Adipocyte (in vitro differentiated cells): ENCODE measurements at regions not wholly inside any gene's neighbourhood (a gene's known extent, or its start where the extent isn't known, plus 50 kb on each side); places are given as distances from the start of the nearest gene placed in this dataset.
"Not testable (repeated sequence)": the region's sequence is repeated elsewhere in the genome, so short reads cannot be mapped to it uniquely, and the experiment has no call there.

ENCODE experiments used
- DNase-seq: peaks from one replicate; pipeline ENCODE4 v3.0.0-alpha.2; 2015; ENCODE audit warnings: low read depth
- H3K27me3 ChIP-seq: replicated peaks from 2 replicates; pipeline ENCODE4 v1.7.0; 2013; ENCODE audit warnings: mild to moderate bottlenecking, low read length, moderate library complexity; ENCODE audit not compliant: control insufficient read depth, insufficient read depth
- H3K36me3 ChIP-seq: 2 replicates; pipeline ENCODE4 v1.7.0; 2013; ENCODE audit warnings: low read length, mild to moderate bottlenecking, moderate library complexity; ENCODE audit not compliant: control insufficient read depth, insufficient read depth, severe bottlenecking
- H3K4me1 ChIP-seq: 2 replicates; pipeline ENCODE4 v1.7.0; 2013; ENCODE audit warnings: mild to moderate bottlenecking, low read length, moderate library complexity; ENCODE audit not compliant: control insufficient read depth, insufficient read depth
- H3K4me3 ChIP-seq: 2 replicates; pipeline ENCODE4 v1.7.0; 2013; ENCODE audit warnings: mild to moderate bottlenecking, low read length, moderate library complexity
- H3K9ac ChIP-seq: 2 replicates; pipeline ENCODE4 v1.7.0; 2013; ENCODE audit warnings: mild to moderate bottlenecking, low read length, moderate library complexity
- H3K9me3 ChIP-seq: 2 replicates; pipeline ENCODE4 v1.7.0; 2013; ENCODE audit warnings: mild to moderate bottlenecking, low read length, moderate library complexity; ENCODE audit not compliant: control insufficient read depth

DNA sequence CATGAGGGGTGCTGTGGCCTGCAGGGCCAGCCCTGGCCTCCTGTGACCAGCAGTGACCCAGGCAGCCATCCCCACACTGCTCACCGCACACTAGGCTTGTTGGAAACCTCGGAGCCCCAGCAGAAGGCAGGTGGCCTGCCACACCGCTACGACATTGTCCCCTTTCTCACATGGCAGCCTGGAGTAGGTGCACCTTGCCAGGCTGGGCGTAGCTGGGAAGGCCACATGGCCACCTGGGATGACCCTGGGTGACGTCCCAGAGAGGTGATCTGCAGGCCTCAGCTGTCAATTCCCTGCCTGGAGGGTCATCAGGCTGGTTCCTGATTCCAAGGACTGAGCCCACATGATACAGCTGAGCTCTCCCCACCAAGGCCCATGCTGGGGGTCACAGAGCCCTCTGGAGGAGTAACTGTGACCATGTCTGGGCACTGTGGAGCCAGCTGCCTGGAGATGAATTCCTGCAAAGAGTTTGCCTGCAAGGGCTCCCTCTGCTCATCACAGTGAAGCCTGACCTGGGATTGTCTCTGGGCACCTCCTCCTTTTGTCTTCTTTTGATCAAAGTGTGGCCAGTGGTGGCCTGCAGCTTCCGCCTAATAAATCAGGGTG lies 119.6 kb upstream of the OTOS start:
- Histone ChIP-seq H3K36me3 (no peaks in the 10 kb centered on the region), H3K9me3 (peaks cover 30% of the 10 kb centered on the region), H3K4me3 (no peak overlapping the region), H3K4me1 (peaks cover 3% of the 10 kb centered on the region), H3K9ac (no peak overlapping the region), H3K27me3 (peaks cover 20% of the 10 kb centered on the region)
- DNase-seq = no peak

DNA sequence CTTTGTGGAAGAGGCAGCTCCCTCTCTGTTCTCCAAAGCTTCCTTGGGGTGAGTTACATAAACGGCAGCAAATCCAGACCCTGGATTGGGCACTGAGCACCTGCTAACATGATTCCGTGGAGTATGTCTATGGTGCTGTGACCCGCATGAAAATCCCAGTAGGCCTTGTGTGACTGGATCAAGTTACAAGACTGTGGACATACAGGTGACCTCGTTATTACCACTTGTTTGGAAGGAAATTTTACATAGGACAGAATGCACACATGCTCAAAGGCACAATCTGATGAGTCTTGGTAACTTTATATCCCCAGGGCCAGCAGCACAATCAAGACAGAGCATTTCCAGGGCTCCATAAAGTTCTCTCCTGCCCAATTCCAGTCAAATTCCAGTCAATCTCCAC lies 120.2 kb upstream of the OTOS start:
- Histone ChIP-seq H3K4me1 (peaks cover 3% of the 10 kb centered on the region), H3K4me3 (no peak overlapping the region), H3K27me3 (peaks cover 19% of the 10 kb centered on the region), H3K9ac (no peak overlapping the region), H3K9me3 (peaks cover 36% of the 10 kb centered on the region), H3K36me3 (no peaks in the 10 kb centered on the region)
- no peak for DNase-seq

DNA sequence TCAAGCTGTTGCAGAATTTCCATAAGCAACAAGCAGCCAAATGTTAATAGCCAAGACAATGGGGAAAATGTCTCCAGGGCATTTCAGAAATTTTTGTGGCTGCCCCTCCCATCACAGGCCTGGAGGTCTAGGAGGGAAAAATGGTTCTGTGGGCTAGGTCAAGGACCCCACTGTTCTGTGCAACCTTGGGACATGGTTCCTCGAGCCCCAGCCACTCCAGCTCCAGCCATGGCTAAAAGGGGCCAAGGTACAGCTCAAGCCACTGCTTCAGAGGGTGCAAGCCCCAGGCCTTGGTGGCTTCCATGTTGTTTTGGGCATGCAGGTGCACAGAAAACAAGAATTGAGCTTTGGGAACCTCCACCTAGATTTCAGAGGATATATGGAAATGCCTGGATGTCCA lies 122.1 kb upstream of the OTOS start:
- not testable (repeated sequence) for DNase-seq, H3K4me3 ChIP-seq, H3K36me3 ChIP-seq, H3K4me1 ChIP-seq, H3K9ac ChIP-seq
- Histone ChIP-seq H3K27me3 (peaks cover 14% of the 10 kb centered on the region), H3K9me3 (peaks cover 43% of the 10 kb centered on the region)

DNA sequence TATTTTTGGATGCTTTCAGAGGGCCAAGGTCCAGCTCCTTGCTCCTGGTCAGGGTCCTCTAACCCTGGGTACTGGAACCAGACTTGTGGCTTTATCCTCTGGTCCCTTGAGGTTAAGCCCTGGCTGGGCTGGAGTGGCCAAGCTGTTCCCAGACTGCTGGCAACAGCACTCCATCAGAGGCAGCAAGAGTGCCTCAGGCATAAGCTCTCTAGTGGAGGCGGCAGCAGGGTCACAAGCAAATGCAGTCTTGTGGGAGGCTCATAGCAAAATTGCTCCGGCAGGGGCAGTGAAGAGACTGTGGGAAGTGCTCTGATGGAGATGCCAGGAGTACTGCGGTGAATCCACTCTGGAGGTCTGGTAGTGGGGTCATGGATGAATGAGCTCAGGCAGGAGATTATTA lies 128.9 kb upstream of the OTOS start:
- no peaks in the 10 kb centered on the region for H3K4me1 ChIP-seq
- H3K9me3 ChIP-seq = peaks cover 79% of the 10 kb centered on the region
- no peak for DNase-seq
- no peak overlapping the region for H3K4me3 ChIP-seq
- peaks cover 20% of the 10 kb centered on the region for H3K27me3 ChIP-seq
- H3K36me3 ChIP-seq = no peaks in the 10 kb centered on the region
- no peak overlapping the region for H3K9ac ChIP-seq

DNA sequence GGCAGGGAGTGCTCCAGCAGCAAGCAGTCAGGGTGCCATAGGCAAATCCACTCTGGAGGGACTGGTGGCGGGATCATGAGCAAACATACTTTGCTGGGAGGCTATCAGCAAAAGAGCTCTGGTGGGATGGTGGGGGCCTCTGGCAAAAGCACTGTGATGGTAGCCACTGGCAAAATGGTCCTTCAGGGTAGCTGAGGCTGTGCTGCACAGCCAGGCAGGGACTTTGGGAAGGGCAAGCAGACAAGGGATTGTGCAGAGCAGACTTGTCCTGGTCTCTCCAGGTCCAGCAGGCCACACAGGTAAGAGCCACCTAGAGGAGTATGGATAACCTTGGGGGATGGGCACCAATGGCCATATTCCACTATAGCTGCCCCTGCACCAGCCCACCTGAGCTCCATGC lies 129.4 kb upstream of the OTOS start:
- H3K9me3 ChIP-seq = peaks cover 80% of the 10 kb centered on the region
- H3K9ac ChIP-seq = no peak overlapping the region
- no peak for DNase-seq
- H3K4me1 ChIP-seq = no peaks in the 10 kb centered on the region
- H3K27me3 ChIP-seq = peaks cover 22% of the 10 kb centered on the region
- no peaks in the 10 kb centered on the region for H3K36me3 ChIP-seq
- H3K4me3 ChIP-seq = no peak overlapping the region

DNA sequence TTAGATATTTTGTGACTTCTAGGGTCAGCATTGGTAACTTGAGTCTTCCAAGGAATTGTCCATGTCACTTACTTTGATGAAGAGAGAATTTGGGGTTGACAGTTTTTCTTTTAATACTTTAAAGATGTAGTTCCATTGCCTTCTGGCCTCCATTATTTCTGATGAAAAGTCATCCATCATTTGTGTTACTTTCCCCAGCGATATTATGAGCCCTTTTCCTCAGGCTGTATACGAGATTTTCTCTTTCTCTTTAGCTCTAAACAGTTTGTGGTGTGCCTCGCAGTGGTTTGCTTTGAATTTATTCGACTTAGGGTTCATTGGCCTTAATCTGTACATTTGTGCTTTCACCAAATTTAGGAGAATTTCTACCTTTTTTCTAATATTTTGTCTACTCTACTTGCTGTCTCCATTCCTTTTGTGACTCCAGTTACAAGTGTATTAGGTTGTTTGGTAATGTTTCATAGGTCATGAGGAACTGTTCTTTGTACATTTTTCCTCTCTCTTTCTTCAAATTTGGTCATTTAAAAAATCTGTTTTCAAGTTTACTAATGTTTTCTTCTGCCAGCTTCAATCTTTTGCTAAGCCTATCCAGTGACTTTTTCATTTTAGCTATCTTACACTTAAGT lies 131.4 kb upstream of the OTOS start:
- Histone ChIP-seq H3K27me3 (peaks cover 31% of the 10 kb centered on the region), H3K36me3 (no peaks in the 10 kb centered on the region), H3K9ac (no peak overlapping the region), H3K9me3 (peaks cover 71% of the 10 kb centered on the region), H3K4me1 (no peaks in the 10 kb centered on the region), H3K4me3 (no peak overlapping the region)
- DNase-seq = no peak

DNA sequence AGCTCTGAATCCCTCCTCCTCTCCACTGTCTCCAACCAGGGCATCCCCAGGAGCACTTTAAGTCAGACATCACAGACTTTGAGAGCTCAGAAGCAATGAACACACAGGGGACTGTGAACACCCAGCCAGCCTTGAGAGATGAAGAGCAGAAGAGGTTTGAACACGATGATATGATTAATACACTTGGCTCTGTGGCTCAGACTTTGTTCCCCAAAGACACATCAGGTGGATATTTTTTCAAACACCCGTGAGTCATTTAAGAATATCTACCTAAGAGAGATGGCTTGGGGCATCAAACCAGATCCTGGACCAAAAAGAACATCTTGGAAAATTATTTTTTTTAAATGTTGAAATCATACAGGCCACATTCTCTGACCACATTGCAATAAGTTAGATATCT lies 134.9 kb upstream of the OTOS start:
- Histone ChIP-seq H3K4me1 (no peaks in the 10 kb centered on the region), H3K9ac (no peak overlapping the region), H3K27me3 (peaks cover 17% of the 10 kb centered on the region), H3K9me3 (peaks cover 46% of the 10 kb centered on the region), H3K4me3 (no peak overlapping the region), H3K36me3 (no peaks in the 10 kb centered on the region)
- no peak for DNase-seq

DNA sequence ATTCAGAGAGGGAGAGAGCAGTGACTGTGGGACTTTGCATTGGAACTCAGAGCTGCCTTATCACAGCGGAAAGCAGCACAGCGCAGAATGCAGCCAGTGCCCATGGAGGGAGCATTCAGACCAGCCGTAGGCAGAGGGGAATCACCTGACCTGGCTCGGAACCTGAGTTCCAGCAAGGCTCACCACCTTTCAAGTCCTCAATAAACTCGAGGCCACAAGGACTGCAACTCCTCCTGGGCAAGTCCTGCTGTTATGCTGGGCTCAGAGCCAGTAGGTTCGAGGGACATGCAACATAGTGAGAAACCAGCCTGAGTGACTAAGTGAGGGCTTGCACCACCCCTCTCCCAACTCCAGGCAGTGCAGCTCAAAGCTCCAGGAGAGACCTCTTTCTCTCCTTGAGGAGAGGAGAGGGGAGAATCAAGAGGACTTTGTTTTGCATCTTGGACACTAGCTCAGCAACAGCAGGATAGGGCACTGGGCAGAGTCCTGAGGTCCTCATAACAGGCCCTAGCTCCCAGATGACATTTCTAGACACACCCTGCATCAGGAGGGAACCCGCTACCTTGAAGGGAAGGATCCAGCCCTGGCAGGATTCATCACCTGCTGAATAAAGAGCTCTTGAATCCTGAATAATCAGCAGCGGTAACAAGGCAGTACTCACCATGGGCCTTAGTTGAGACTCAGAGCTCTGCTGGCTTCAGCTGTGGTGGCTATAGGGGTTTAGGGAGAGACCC lies 136.8 kb upstream of the OTOS start:
- peaks cover 20% of the 10 kb centered on the region for H3K27me3 ChIP-seq
- no peak overlapping the region for H3K9ac ChIP-seq
- H3K4me3 ChIP-seq = no peak overlapping the region
- H3K36me3 ChIP-seq = no peaks in the 10 kb centered on the region
- DNase-seq = peak; percentile 52
- H3K4me1 ChIP-seq = no peaks in the 10 kb centered on the region
- peaks cover 34% of the 10 kb centered on the region for H3K9me3 ChIP-seq

DNA sequence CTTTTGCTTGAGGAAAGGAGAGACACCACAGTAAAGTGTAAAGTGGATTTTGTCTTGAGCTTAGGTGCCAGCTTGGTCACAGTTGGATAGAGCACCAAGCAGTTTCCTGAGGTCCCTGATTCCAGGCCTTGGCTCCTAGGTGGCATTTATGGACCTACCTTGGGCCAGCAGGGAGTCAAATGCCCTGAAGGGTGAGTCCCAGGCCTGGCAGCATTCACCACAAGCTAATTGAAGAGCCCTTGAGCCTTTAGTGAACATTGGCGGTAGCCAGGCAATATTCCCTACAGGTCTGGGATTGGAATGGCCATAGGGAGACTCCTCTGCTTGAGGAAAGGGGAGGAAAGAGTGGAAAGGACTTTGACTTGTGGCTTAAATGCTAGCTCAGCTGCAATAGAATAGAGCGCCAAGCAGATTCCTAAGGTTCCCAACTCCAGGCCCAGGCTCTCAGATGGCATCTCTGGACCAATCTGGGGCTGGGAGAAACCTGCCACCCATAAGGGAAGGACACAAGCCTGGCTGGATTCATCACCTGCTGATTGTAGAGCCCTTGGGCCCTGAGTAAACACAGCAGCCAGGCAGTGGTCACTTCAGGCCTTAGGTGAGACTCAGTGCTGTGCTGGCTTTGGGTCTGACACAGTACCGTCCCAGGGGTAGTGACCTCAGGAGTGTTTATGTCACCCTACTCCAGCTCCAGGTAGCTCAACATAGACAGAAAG lies 137.5 kb upstream of the OTOS start:
- DNase-seq = no peak
- Histone ChIP-seq H3K9ac (no peak overlapping the region), H3K27me3 (peaks cover 24% of the 10 kb centered on the region), H3K9me3 (peaks cover 27% of the 10 kb centered on the region), H3K36me3 (no peaks in the 10 kb centered on the region), H3K4me1 (no peaks in the 10 kb centered on the region), H3K4me3 (no peak overlapping the region)

DNA sequence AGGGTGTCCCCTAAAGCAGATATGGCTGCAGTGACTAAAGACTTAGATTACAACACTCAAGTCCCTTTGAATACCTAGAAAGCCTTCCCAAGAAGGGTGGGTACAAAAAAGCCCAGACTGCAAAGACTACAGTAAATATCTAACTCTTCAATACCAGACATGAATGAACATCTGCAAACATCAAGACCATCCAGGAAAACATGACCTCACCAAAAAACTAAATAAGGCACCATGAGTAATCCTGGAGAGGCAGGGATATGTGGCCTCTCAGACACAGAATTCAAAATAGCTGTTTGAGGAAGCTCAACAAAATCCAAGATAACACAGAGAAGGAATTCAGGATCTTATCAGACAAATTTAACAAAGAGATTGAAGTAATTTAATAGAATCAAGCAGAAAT lies 138.2 kb upstream of the OTOS start:
- no peak overlapping the region for H3K4me3 ChIP-seq

DNA sequence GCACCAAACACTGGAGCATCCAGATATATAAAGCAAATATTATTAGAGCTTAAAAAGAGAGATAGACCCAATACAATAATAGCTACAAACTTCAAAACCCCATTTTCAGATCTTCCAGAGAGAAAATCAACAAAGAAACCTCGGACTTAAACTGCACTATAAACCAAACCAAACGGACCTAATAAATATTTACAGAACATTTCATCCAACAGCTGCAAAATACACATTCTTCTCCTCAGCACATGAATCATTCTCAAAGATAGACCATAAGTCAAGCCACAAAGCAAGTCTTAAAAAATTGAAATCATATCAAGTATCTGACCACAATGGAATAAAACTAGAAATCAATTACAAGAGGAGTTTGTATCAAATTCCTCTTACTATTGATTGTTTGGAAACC lies 140.2 kb upstream of the OTOS start:
- H3K36me3 ChIP-seq = no peaks in the 10 kb centered on the region
- H3K9me3 ChIP-seq = peaks cover 16% of the 10 kb centered on the region
- H3K27me3 ChIP-seq = peaks cover 23% of the 10 kb centered on the region
- H3K9ac ChIP-seq = no peak overlapping the region
- H3K4me1 ChIP-seq = peaks cover 2% of the 10 kb centered on the region
- DNase-seq = no peak
- H3K4me3 ChIP-seq = no peak overlapping the region

More for the DNA sequence above, 138.2 kb upstream of the OTOS start:
- no peaks in the 10 kb centered on the region for H3K4me1 ChIP-seq
- H3K36me3 ChIP-seq = no peaks in the 10 kb centered on the region
- H3K27me3 ChIP-seq = peaks cover 30% of the 10 kb centered on the region
- peaks cover 27% of the 10 kb centered on the region for H3K9me3 ChIP-seq
- H3K9ac ChIP-seq = no peak overlapping the region
- DNase-seq = no peak
